Stimulated activated CD4-positive, alpha-beta T cell treated with anti-CD3 and anti-CD28 coated beads, Interleukin-12 subunit alpha, Interleukin-12 subunit beta, amount 100 ng/mL, for 48 hours (primary cell): ENCODE measurements at regions not wholly inside any gene's neighbourhood (a gene's known extent, or its start where the extent isn't known, plus 50 kb on each side); places are given as distances from the start of the nearest gene placed in this dataset.

Source experiments
- DNase-seq, 3 donors: peaks; one replicate each; pipeline ENCODE4 v3.0.0-alpha.2; 2020; ENCODE audit warnings: low read depth in 2 of 3, low spot score in 1 of 3

- DNase-seq = no peak
Measured at GRCh38 chr14:101064121-101064661, 160.7 kb upstream of the RTL1 start.

- DNase-seq = no peak
Measured at GRCh38 chr14:101064718-101065117, 161.2 kb upstream of the RTL1 start.

- no peak for DNase-seq
Measured at GRCh38 chr14:101065246-101065645, 161.7 kb upstream of the RTL1 start.

- no peak for DNase-seq
Measured at GRCh38 chr14:101065696-101066694, 162.5 kb upstream of the RTL1 start.

GRCh38 chr14:101066826-101067510, 163.4 kb upstream of the RTL1 start:
- no peak for DNase-seq

GRCh38 chr14:101068313-101069227, 165.0 kb upstream of the RTL1 start:
- no peak for DNase-seq

GRCh38 chr14:101069228-101069549, 165.7 kb upstream of the RTL1 start:
- DNase-seq = no peak

- DNase-seq = no peak
Measured at GRCh38 chr14:101069666-101070362, 166.3 kb upstream of the RTL1 start.

DNA sequence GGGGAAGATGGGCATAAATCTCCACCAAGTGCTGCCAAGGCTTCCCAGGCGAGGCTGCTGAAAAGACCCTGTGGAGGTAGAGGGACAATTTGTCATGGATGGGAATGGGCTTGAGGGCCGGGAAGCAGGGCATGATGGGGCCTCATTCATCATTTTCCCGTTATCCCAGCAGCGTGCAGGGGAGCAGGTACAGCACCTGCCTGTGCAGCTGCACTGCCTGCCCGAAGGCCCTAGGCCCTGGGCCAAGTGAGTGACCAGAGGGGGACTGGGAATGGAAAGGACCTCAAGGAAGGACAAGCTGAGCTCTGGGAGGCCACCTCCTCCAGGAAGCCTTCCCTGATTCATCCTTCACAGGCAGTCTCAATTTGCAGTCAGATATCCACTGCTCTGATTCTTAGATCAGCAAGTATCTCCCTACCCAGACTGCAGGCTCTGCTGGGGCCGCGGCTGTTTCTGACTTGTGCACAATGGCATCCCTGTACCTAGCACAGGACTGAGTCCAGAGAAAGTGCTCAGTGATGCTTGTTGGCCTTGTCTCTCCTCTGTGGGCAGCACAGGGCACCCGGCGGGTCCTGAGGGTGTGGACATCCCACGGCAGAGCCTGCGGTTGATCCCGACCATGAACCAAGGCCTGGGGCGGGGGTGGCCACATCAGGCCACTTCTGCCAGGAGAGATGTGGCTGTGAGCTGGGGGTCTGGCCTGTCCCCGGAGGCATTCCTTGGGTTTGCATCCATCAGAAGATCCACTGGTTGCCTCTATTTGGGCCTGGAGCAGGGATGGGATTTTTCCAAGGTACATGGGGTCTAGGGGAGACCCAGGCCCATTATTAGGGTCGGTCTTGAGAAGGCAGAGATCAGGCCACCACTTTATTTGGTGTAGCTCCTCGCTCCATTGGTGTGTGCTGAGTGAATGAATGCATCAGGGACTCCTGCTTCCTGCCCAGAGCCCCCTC, 167.3 kb upstream of the RTL1 start:
- DNase-seq = no peak

- DNase-seq = no peak
Measured at GRCh38 chr14:101071493-101071906, 168.0 kb upstream of the RTL1 start.

DNA sequence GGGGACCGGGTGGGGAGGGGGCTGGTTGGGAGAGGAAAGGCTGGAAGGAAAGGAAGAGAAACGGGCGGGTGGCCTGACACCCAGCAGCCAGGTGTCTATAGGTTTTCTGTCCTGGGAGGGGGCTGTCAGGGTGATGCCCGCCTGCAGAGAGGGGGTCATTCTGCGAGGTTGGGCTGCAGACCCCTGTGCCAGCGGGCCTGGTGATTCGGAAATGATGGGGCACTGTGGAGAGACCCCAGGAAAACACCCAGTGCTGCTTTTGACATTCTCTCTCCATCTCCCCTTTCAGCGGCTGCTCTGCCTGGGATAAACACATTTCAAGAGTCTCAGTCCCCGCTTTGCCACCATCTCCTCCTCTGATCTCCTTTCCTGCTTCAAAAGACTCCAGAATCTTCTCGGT, 168.5 kb upstream of the RTL1 start:
- DNase-seq = no peak

DNA sequence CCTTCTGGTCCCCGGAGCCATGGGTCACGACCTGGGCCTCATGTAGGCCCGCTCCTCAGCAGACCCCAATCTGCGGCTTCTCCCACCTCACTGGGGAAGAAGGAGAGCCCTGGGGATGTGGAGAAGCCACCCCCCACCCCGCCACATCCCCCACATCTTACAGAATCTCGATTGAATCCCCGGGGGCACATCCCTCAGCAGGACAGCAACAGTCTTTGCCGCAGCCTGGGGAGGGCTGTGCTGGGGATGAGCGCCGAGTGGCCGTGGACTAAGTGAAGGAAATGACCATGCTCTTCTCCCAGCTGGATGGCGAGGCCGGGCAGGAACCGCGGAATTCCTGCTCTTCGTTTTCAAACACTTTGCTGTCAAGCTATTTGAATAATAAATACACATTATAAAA, 169.0 kb upstream of the RTL1 start:
- DNase-seq = no peak

DNA sequence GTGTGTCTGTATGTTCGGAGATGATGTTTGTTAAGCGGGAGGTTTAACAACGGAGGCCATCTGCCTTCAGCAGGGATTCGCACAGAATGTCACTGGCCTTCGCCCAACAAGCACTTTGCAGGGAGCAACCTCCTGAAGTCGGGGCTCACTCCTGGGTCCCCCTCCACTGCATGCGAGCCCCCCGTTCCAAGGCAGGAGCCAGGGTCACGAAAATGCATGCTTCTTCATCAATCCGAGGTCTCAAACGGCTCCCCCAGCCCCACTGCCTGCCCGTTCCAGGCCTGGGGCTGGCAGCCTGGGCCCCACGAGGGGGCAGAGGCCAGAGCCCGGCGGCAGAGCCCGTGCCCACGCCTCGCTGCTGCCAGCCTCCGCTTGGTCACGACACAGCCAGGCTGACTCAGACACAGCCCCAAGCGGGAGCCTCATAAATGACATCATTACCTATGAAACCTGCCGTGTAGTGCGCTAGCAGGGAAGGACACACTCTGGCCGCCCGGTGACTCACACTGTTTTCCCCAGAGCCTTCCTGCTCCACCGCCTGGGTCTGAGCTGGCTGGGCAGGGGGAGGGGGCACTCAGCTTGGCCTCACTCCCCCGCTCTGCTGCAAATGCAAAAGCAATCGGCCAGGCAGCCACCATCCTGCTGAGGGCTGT, 169.5 kb upstream of the RTL1 start:
- peak in 1 of 3 donors; percentile 9 for DNase-seq

DNA sequence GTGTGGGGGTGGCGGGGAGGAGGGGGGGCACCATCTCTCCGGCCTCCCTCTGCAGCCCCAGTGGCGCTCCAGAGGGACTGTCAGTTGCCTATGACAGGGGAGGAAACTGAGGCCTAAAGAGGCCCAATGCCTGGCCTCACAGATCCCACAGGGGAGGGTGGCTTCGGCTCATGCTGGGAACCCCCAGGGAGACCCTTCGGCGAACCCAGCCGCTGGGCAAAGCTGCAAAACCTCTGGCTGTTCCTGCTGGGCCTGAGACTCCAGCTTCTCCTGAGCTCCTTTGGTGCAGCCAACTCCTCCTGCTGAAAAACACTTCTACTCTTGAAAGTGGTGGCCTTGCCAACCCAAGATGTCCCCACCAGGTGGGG, 170.1 kb upstream of the RTL1 start:
- no peak for DNase-seq

- DNase-seq = no peak
Measured at GRCh38 chr14:101074196-101075024, 170.9 kb upstream of the RTL1 start.

DNA sequence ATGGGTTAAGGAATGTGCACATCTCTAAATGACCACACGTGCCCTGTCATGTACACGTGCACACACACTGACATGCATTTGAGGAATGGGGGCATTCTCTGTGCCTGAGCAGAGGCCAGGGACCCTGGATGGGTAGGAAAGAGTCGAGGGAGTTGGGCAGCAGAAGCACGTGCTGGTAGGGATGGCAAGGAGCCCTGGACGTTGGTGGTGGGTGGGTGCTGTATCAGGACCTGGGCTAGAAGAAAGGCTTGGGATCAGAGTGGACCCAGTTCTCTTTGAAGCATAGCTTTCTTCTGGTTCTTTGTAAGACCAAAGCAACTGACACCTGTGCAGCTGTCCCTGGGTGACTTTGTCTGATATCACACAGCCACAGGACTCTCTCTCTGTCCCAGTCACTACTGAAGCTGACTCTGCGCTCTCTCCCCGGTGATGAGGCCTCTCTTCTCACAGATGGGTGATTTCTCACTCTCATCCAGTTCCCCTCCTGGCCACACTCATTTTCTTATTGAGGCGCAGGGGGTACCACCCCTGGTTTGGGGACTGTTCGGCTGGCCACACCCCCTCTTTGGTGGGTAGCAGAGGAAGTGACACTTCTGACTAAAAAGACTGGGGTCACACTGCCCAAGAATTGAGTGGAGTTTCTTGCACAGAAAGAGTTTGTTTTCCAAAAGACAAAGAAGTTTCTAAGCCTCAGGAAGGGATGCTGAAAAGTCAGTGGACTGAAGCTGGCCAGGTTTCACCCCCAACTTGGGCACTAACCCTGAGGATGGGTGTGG, 171.7 kb upstream of the RTL1 start:
- no peak for DNase-seq

DNA sequence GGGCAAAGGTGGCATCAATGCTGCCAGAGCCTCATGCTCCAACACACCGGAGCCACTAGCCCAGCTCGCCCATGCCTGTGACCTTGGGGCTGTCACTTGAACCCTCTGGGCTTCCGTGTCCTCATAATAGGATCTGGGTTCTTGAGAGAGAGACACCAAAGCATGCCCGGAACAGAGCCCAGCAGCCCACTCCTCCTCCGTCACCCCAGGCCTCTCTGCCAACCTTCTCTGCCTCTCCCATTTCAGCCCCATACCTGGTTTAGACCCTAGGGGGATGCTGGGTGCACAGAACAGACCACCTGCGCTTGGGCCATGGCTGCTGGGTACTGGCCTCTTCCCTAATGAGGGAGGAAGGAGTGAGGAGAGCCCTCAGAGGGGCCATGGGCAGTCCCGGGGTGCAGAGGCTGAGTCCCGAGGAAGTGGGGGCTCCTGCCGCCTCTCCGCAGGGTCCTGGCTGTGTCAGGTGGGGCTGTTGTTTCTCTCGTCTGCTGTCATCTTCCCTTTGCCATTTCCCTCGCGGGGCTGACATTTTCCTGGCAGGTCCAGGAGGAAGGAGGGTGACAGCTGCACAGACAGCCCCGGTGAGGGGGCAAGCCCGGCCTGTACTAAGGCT, 172.4 kb upstream of the RTL1 start:
- no peak for DNase-seq
